CD14-positive monocyte (primary cell): ENCODE measurements at regions not wholly inside any gene's neighbourhood (a gene's known extent, or its start where the extent isn't known, plus 50 kb on each side); places are given as distances from the start of the nearest gene placed in this dataset.

Experiments used
- DNase-seq, 3 donors: peaks; one replicate each; pipeline ENCODE4 v3.0.0-alpha.2; 2011 to 2022
- H2AFZ ChIP-seq: 2 replicates; pipeline ENCODE4 v1.6.0; 2012; ENCODE audit warnings: mild to moderate bottlenecking, low read depth, low read length, inconsistent platforms; ENCODE audit not compliant: insufficient read depth, poor library complexity, severe bottlenecking
- H3K27ac ChIP-seq, 2 donors: 1 replicate in 1 of 2; 2 replicates in 1 of 2; pipeline ENCODE4 v1.5.1; 2012 to 2013; ENCODE audit warnings: low read length in 2 of 2, control low read depth in 1 of 2, inconsistent platforms in 1 of 2, low read depth in 1 of 2, mild to moderate bottlenecking in 1 of 2
- H3K27me3 ChIP-seq, 2 donors: one replicate each; pipeline versions ENCODE4 v1.6.0 to v1.6.1; 2011 to 2013; ENCODE audit warnings: low read length in 2 of 2; ENCODE audit not compliant: control insufficient read depth in 2 of 2, insufficient read depth in 2 of 2
- H3K36me3 ChIP-seq, 2 donors: replicated peaks in 1 of 2; 1 replicate in 1 of 2; 2 replicates in 1 of 2; pipeline versions ENCODE4 v1.5.1 to v1.6.1; 2012 to 2013; ENCODE audit warnings: low read length in 2 of 2, control low read depth in 1 of 2, inconsistent platforms in 1 of 2, mild to moderate bottlenecking in 1 of 2; ENCODE audit not compliant: insufficient read depth in 2 of 2, control insufficient read depth in 1 of 2
- H3K4me1 ChIP-seq, 2 donors: 1 replicate in 1 of 2; 2 replicates in 1 of 2; pipeline versions ENCODE4 v1.5.1 to v1.6.1; 2012 to 2013; ENCODE audit warnings: low read length in 2 of 2, control low read depth in 1 of 2, inconsistent platforms in 1 of 2, mild to moderate bottlenecking in 1 of 2, moderate library complexity in 1 of 2; ENCODE audit not compliant: insufficient read depth in 2 of 2, control insufficient read depth in 1 of 2
- H3K4me2 ChIP-seq: replicated peaks from 2 replicates; pipeline ENCODE3; 2012; ENCODE audit warnings: low read length, moderate library complexity, mild to moderate bottlenecking; ENCODE audit not compliant: poor library complexity, severe bottlenecking; ENCODE audit errors: extremely low read depth
- H3K4me3 ChIP-seq, 3 experiments: fragments of 200-600 bp in 1 of 3; sonication (generic) in 1 of 3; replicated peaks in 1 of 3; 1 replicate in 2 of 3; 2 replicates in 1 of 3; pipeline ENCODE4 v1.5.1; 2011 to 2013; ENCODE audit warnings: low read length in 3 of 3, mild to moderate bottlenecking in 3 of 3, control low read depth in 2 of 3, low read depth in 2 of 3, inconsistent platforms in 1 of 3, moderate library complexity in 1 of 3
- H3K79me2 ChIP-seq: 2 replicates; pipeline ENCODE4 v1.6.0; 2012; ENCODE audit warnings: mild to moderate bottlenecking, control low read depth, inconsistent platforms, low read length, moderate library complexity; ENCODE audit not compliant: insufficient read depth
- H3K9ac ChIP-seq: 2 replicates; pipeline ENCODE4 v1.6.0; 2017; ENCODE audit warnings: low read length, mild to moderate bottlenecking; ENCODE audit not compliant: insufficient read depth, poor library complexity, severe bottlenecking
- H3K9me3 ChIP-seq, 2 donors: replicated peaks in 1 of 2; 1 replicate in 1 of 2; 2 replicates in 1 of 2; pipeline versions ENCODE4 v1.5.1 to v1.6.1; 2012 to 2013; ENCODE audit warnings: low read length in 2 of 2, control low read depth in 1 of 2; ENCODE audit not compliant: control insufficient read depth in 1 of 2, insufficient read depth in 1 of 2
- H4K20me1 ChIP-seq: 2 replicates; pipeline ENCODE4 v1.6.0; 2012; ENCODE audit warnings: mild to moderate bottlenecking, low read length, control low read depth, moderate library complexity; ENCODE audit not compliant: insufficient read depth
- H3K27ac Mint-ChIP-seq, 7 donors: one replicate each; pipeline ENCODE4 v1.8.0; 2020; ENCODE audit warnings: mild to moderate bottlenecking in 7 of 7, mixed read lengths in 7 of 7, moderate library complexity in 6 of 7, inconsistent platforms in 2 of 7
- H3K27me3 Mint-ChIP-seq, 3 donors: one replicate each; pipeline ENCODE4 v1.8.0; 2021 to 2022; ENCODE audit warnings: low read depth in 3 of 3, mild to moderate bottlenecking in 3 of 3, mixed read lengths in 3 of 3, moderate library complexity in 3 of 3, inconsistent platforms in 1 of 3
- H3K36me3 Mint-ChIP-seq, 2 donors: one replicate each; pipeline ENCODE4 v1.8.0; 2020; ENCODE audit warnings: mixed read lengths in 2 of 2, inconsistent platforms in 1 of 2, mild to moderate bottlenecking in 1 of 2
- H3K4me1 Mint-ChIP-seq: one replicate; pipeline ENCODE4 v1.8.0; 2020; ENCODE audit warnings: mild to moderate bottlenecking, mixed read lengths
- H3K4me3 Mint-ChIP-seq, 2 donors: one replicate each; pipeline ENCODE4 v1.8.0; 2020; ENCODE audit warnings: mild to moderate bottlenecking in 2 of 2, mixed read lengths in 2 of 2, moderate library complexity in 1 of 2
- H3K9me3 Mint-ChIP-seq, 7 donors: one replicate each; pipeline ENCODE4 v1.8.0; 2020 to 2022; ENCODE audit warnings: mixed read lengths in 7 of 7, mild to moderate bottlenecking in 6 of 7, moderate library complexity in 6 of 7, inconsistent platforms in 2 of 7
- CTCF ChIP-seq: fragments of 200-600 bp; IDR thresholded peaks from one replicate; pipeline ENCODE4 v1.8.0; 2022; ENCODE audit warnings: antibody characterized with exemption, mild to moderate bottlenecking
- WGBS: methylation state at CpG from one replicate; pipeline ENCODE4 v1.1.5; 2013; ENCODE audit warnings: missing lambda C conversion rate; ENCODE audit not compliant: insufficient coverage; 5-methylcytosine and 5-hydroxymethylcytosine counted together
- intact Hi-C, 2 donors: fragments of 100-400 bp; cut with micrococcal nuclease; formaldehyde crosslinking; loops; one replicate each; pipeline versions ENCODE4 v1.15.0 to v1.15.1; 2023

DNA sequence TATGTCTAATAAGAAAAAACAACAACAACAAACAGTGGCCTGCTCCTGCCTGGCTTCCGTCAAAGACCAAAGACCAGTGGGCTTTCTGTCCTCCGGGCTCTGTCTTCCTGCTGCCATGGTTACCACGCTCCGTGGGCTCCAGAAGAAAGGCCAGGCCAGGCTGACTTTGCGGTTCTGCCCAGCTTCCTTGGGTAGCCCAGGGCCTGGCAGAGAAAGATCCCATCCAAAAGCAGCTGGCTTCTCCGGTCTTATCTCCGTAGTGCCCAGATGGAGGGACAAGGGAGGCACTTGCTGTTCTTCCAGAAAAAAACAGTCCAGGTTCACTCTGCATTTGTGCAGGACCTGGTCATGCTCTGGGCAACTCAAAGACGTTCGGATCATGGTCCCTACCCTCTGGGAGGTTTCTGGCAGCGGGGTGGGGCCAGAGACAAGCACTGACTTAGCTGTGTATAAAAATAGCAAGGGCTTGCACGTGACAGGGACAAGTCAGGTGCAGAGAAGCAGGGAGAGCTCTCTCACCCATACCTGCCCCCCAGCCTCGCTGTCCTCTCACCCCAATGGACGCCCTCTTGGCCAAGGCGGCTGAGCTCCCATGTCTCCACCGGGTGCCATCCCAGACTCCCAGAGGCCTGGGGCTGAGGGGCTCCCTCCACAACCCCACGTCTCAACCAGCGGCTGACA is 212.2 kb downstream of the C9orf50 start:
- H3K27ac ChIP-seq: no peak overlapping the region
- H3K9me3 ChIP-seq: no peaks in the 10 kb centered on the region
- Mint-ChIP-seq H3K27me3 (peaks cover 2 to 5% (median 3%) of the 10 kb centered on the region in 3 donors), H3K36me3 (no peaks in the 10 kb centered on the region), H3K4me3 (no peak overlapping the region), H3K9me3 (peaks cover 0 to 8% (median 4%) of the 10 kb centered on the region in 7 donors), H3K4me1 (peaks cover 21% of the 10 kb centered on the region), H3K27ac (no peak overlapping the region)
- peaks cover 19 to 24% of the 10 kb centered on the region in 2 donors for H3K4me1 ChIP-seq
- no peak overlapping the region for H3K9ac ChIP-seq
- H3K4me2 ChIP-seq: no peak overlapping the region
- WGBS: 90% methylated on average over 14 of the region's 17 CpGs
- H3K36me3 ChIP-seq: no peaks in the 10 kb centered on the region
- no peak overlapping the region for H2AFZ ChIP-seq
- no peak for TF ChIP-seq CTCF
- DNase-seq: no peak
- no peaks in the 10 kb centered on the region for H3K27me3 ChIP-seq
- no peak overlapping the region for H3K4me3 ChIP-seq
- H4K20me1 ChIP-seq: no peaks in the 10 kb centered on the region
- intact Hi-C loops: no loop called here
- H3K79me2 ChIP-seq: no peaks in the 10 kb centered on the region

- Mint-ChIP-seq H3K27ac (peak overlapping the region in 2 of 7 donors; percentile 51 to 70), H3K4me3 (no peak overlapping the region), H3K4me1 (peaks cover 21% of the 10 kb centered on the region), H3K36me3 (no peaks in the 10 kb centered on the region), H3K27me3 (peaks cover 2 to 6% (median 3%) of the 10 kb centered on the region in 3 donors), H3K9me3 (peaks cover 0 to 8% (median 4%) of the 10 kb centered on the region in 7 donors)
- 100% methylated on average over 1 of the region's 5 CpGs for WGBS
- H3K79me2 ChIP-seq: no peaks in the 10 kb centered on the region
- no peak overlapping the region for H3K9ac ChIP-seq
- no peak overlapping the region for H2AFZ ChIP-seq
- no peak for DNase-seq
- TF ChIP-seq CTCF: no peak
- no peaks in the 10 kb centered on the region for H3K9me3 ChIP-seq
- intact Hi-C loops: no loop called here
- no peaks in the 10 kb centered on the region for H3K27me3 ChIP-seq
- H3K4me3 ChIP-seq: no peak overlapping the region
- no peak overlapping the region for H3K27ac ChIP-seq
- H3K36me3 ChIP-seq: no peaks in the 10 kb centered on the region
- H3K4me2 ChIP-seq: no peak overlapping the region
- H4K20me1 ChIP-seq: no peaks in the 10 kb centered on the region
- H3K4me1 ChIP-seq: peaks cover 19 to 24% of the 10 kb centered on the region in 2 donors
Observed at GRCh38 chr9:129407905-129408452, 212.9 kb downstream of the C9orf50 start.
